IMR-90 (cell line): ENCODE measurements at regions not wholly inside any gene's neighbourhood (a gene's known extent, or its start where the extent isn't known, plus 50 kb on each side); places are given as distances from the start of the nearest gene placed in this dataset.
A peak's percentile ranks its signal among the peaks of the same experiment; 100 is the strongest.

Source experiments
- ATAC-seq: fragments of 200-7000 bp; cut with Tn5 transposase; 2 replicates; pipeline ENCODE4 v1.9.1; 2020; ENCODE audit warnings: low read depth, mild to moderate bottlenecking, moderate library complexity
- BruUV-seq: library from RNA; stranded (reverse); fragments of 400-500 nt; replicated peaks from 2 replicates; lab custom pipeline; 2021; lab: Mats Ljungman, UMichigan
- CTCF ChIA-PET: fragments of 300-600 bp; formaldehyde crosslinking; extraction: SDS; loops from one replicate; lab custom pipeline; 2021; ENCODE audit warnings: antibody characterized with exemption; lab: Yijun Ruan, JAX
- POLR2A ChIA-PET: fragments of 300-600 bp; sonication (Branson Sonifier 250); formaldehyde crosslinking; loops from one replicate; lab custom pipeline; 2022; ENCODE audit warnings: antibody characterized with exemption; ENCODE audit not compliant: unreplicated experiment; lab: Charles Lee
- DNase-seq: peaks from one replicate; pipeline ENCODE4 v3.0.0; 2013
- H2AFZ ChIP-seq: replicated peaks from 2 replicates; pipeline ENCODE3; 2013; ENCODE audit warnings: low read length, mild to moderate bottlenecking; ENCODE audit not compliant: poor library complexity
- H2AK5ac ChIP-seq: 2 replicates; pipeline ENCODE4 v1.6.1; 2013; ENCODE audit warnings: low read depth, low read length, inconsistent platforms
- H2AK9ac ChIP-seq: replicated peaks from 2 replicates; pipeline ENCODE3; 2013; ENCODE audit warnings: mild to moderate bottlenecking, low read depth, low read length, moderate library complexity; ENCODE audit not compliant: poor library complexity
- H2BK120ac ChIP-seq: 2 replicates; pipeline ENCODE4 v1.6.1; 2013; ENCODE audit warnings: low read depth, low read length, inconsistent platforms
- H2BK15ac ChIP-seq: 3 replicates; pipeline ENCODE4 v1.6.1; 2013; ENCODE audit warnings: low read depth, low read length, inconsistent platforms
- H2BK20ac ChIP-seq: 2 replicates; pipeline ENCODE4 v1.6.1; 2013; ENCODE audit warnings: low read depth, mild to moderate bottlenecking, inconsistent platforms, low read length, moderate library complexity
- H2BK5ac ChIP-seq: 2 replicates; pipeline ENCODE4 v1.6.1; 2013; ENCODE audit warnings: mild to moderate bottlenecking, low read depth, low read length, inconsistent platforms; ENCODE audit not compliant: poor library complexity, severe bottlenecking
- H3K14ac ChIP-seq: replicated peaks from 2 replicates; pipeline ENCODE4 v1.6.1; 2013; ENCODE audit warnings: low read depth, low read length, inconsistent platforms
- H3K18ac ChIP-seq: 2 replicates; pipeline ENCODE4 v1.6.1; 2013; ENCODE audit warnings: low read depth, low read length, control low read depth
- H3K23ac ChIP-seq: 2 replicates; pipeline ENCODE4 v1.6.1; 2013; ENCODE audit warnings: low read depth, low read length, inconsistent platforms
- H3K27ac ChIP-seq: 2 replicates; pipeline ENCODE4 v1.5.1; 2013; ENCODE audit warnings: mild to moderate bottlenecking, control low read depth, low read length; ENCODE audit not compliant: insufficient read depth
- H3K27me3 ChIP-seq: 2 replicates; pipeline ENCODE4 v1.6.1; 2013; ENCODE audit warnings: low read length; ENCODE audit not compliant: control insufficient read depth, insufficient read depth
- H3K36me3 ChIP-seq: 2 replicates; pipeline ENCODE4 v1.6.1; 2013; ENCODE audit warnings: low read length, mixed read lengths; ENCODE audit not compliant: control insufficient read depth, insufficient read depth
- H3K4ac ChIP-seq: 2 replicates; pipeline ENCODE4 v1.6.1; 2013; ENCODE audit warnings: low read depth, low read length, inconsistent platforms
- H3K4me1 ChIP-seq: 2 replicates; pipeline ENCODE4 v1.6.1; 2013; ENCODE audit warnings: low read length, mixed read lengths; ENCODE audit not compliant: control insufficient read depth, insufficient read depth
- H3K4me2 ChIP-seq: 2 replicates; pipeline ENCODE4 v1.6.1; 2013; ENCODE audit warnings: low read depth, mild to moderate bottlenecking, control low read depth, low read length, moderate library complexity
- H3K4me3 ChIP-seq: 2 replicates; pipeline ENCODE4 v1.5.1; 2013; ENCODE audit warnings: low read depth, mild to moderate bottlenecking, control low read depth, low read length, moderate library complexity; ENCODE audit not compliant: insufficient read depth
- H3K56ac ChIP-seq: 2 replicates; pipeline ENCODE4 v1.6.1; 2013; ENCODE audit warnings: low read length, inconsistent platforms; ENCODE audit not compliant: insufficient read depth; ENCODE audit errors: extremely low read depth
- H3K79me1 ChIP-seq, 2 experiments: 2 replicates each; pipeline ENCODE4 v1.6.1; 2013; ENCODE audit warnings: low read length in 2 of 2, inconsistent platforms in 1 of 2, low read depth in 1 of 2
- H3K9ac ChIP-seq: 2 replicates; pipeline ENCODE4 v1.6.1; 2013; ENCODE audit warnings: low read depth, low read length, control low read depth
- H3K9me1 ChIP-seq: 2 replicates; pipeline ENCODE4 v1.6.1; 2013; ENCODE audit warnings: low read length, inconsistent platforms; ENCODE audit not compliant: insufficient read depth
- H3K9me3 ChIP-seq: 2 replicates; pipeline ENCODE4 v1.6.1; 2013; ENCODE audit warnings: low read length; ENCODE audit not compliant: control insufficient read depth, insufficient read depth
- H4K20me1 ChIP-seq: 2 replicates; pipeline ENCODE4 v1.6.1; 2013; ENCODE audit warnings: low read length, inconsistent platforms; ENCODE audit not compliant: insufficient read depth
- H4K5ac ChIP-seq: 2 replicates; pipeline ENCODE4 v1.6.1; 2013; ENCODE audit warnings: mild to moderate bottlenecking, low read depth, low read length, control low read depth
- H4K8ac ChIP-seq, 2 experiments: 2 replicates each; pipeline ENCODE4 v1.6.1; 2013; ENCODE audit warnings: low read depth in 2 of 2, low read length in 2 of 2, control low read depth in 1 of 2, inconsistent platforms in 1 of 2
- H4K91ac ChIP-seq: 2 replicates; pipeline ENCODE4 v1.6.1; 2013; ENCODE audit warnings: low read depth, low read length, inconsistent platforms; ENCODE audit not compliant: insufficient read depth
- RAD21 ChIP-seq: IDR thresholded peaks from 2 replicates; pipeline ENCODE4 v1.6.1; 2012; ENCODE audit warnings: low read length, improper control_type of control experiment
- WGBS, 2 experiments: methylation state at CpG; one replicate each; pipeline versions ENCODE4 v1.1.5 to v1.1.7; 2013; ENCODE audit warnings: missing lambda C conversion rate in 2 of 2; ENCODE audit not compliant: insufficient read length in 1 of 2; ENCODE audit errors: extremely low coverage in 2 of 2; 5-methylcytosine and 5-hydroxymethylcytosine counted together
- dilution Hi-C: fragments of 300-500 bp; cut with HindIII; formaldehyde crosslinking; loops from one replicate; pipeline ENCODE4 v1.14.3; 2018; ENCODE audit warnings: low sequenced_read_pairs; ENCODE audit not compliant: unreplicated experiment
- in situ Hi-C: fragments of 300-500 bp; cut with MboI; formaldehyde crosslinking; loops from 3 replicates; pipeline ENCODE4 v1.14.3; 2019; ENCODE audit warnings: low sequenced_read_pairs, inconsistent platforms, mixed read lengths
- intact Hi-C: fragments of 100-400 bp; cut with micrococcal nuclease; formaldehyde crosslinking; loops from 2 replicates; pipeline ENCODE4 v1.10.0; 2022
- TF ChIP-seq, protein P1 (sequence below): fragments of 150-350 bp; IDR thresholded peaks from 2 replicates; pipeline ENCODE4 v1.6.1; 2016; ENCODE audit warnings: low read depth, mild to moderate bottlenecking, low read length, moderate library complexity, borderline replicate concordance

GRCh38 chr13:44768775-44769581 lies 192.8 kb upstream of the TSC22D1 start:
- peak; percentile 46 for DNase-seq
- BruUV-seq = no TSS peak
- H2BK5ac ChIP-seq = no peak overlapping the region

More at GRCh38 chr13:44768775-44769581, 192.8 kb upstream of the TSC22D1 start:
- Histone ChIP-seq H3K9ac (no peak overlapping the region), H2AK5ac (peak overlapping the region; percentile 40; the same call in 1 of the 2 replicates), H3K27ac (no peak overlapping the region), H3K56ac (no peak overlapping the region), H3K23ac (no peak overlapping the region), H2AFZ (peak overlapping the region; percentile 25), H4K91ac (no peak overlapping the region; the same call in 1 of the 2 replicates), H3K9me1 (peaks cover 6% of the 10 kb centered on the region; the same call in 1 of the 2 replicates), H3K4ac (peak overlapping the region; percentile 27; the same call in 1 of the 2 replicates), H3K4me3 (no peak overlapping the region), H2BK15ac (0 out of 3 replicates have a peak overlapping the region, but pooled peaks have one; percentile 46), H2BK20ac (no peak overlapping the region), H2AK9ac (no peak overlapping the region), H4K8ac (peak overlapping the region in 1 of 2 experiments; percentile 34; a peak in 1 of 4 replicates), H2BK120ac (peak overlapping the region; percentile 42; the same call in 1 of the 2 replicates), H3K9me3 (no peaks in the 10 kb centered on the region), H3K4me2 (no peak overlapping the region), H3K79me1 (no peaks in the 10 kb centered on the region; a peak in 1 of 4 replicates), H4K20me1 (no peaks in the 10 kb centered on the region), H4K5ac (no peak overlapping the region), H3K14ac (peak overlapping the region; percentile 58; the same call in 1 of the 2 replicates), H3K36me3 (no peaks in the 10 kb centered on the region), H3K27me3 (no peaks in the 10 kb centered on the region), H3K4me1 (no peaks in the 10 kb centered on the region), H3K18ac (no peak overlapping the region)
- WGBS, 2 experiments = no CpG with 5 or more reads among the region's 6 CpGs
- CTCF ChIA-PET = no interaction called here
- in situ Hi-C loops (no loop called here), dilution Hi-C loops (no loop called here), intact Hi-C loops (no loop called here)
- TF ChIP-seq, protein P1, sequence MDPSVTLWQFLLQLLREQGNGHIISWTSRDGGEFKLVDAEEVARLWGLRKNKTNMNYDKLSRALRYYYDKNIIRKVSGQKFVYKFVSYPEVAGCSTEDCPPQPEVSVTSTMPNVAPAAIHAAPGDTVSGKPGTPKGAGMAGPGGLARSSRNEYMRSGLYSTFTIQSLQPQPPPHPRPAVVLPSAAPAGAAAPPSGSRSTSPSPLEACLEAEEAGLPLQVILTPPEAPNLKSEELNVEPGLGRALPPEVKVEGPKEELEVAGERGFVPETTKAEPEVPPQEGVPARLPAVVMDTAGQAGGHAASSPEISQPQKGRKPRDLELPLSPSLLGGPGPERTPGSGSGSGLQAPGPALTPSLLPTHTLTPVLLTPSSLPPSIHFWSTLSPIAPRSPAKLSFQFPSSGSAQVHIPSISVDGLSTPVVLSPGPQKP = no peak
- no peak for TF ChIP-seq RAD21
- ATAC-seq = no peak
- POLR2A ChIA-PET = no interaction called here
